ENCODE measurements at regions not wholly inside any gene's neighbourhood (a gene's known extent, or its start where the extent isn't known, plus 50 kb on each side); places are given as distances from the start of the nearest gene placed in this dataset.
"Not testable (repeated sequence)": the region's sequence is repeated elsewhere in the genome, so short reads cannot be mapped to it uniquely, and the experiment has no call there.

GRCh38 chr2:89756616-89757015 is 1065.1 kb downstream of the RPIA start:
- not testable (repeated sequence) for DNase-seq

GRCh38 chr2:89758332-89759026 is 1067.0 kb downstream of the RPIA start:
- not testable (repeated sequence) for DNase-seq

GRCh38 chr2:89760762-89761161 is 1069.3 kb downstream of the RPIA start:
- DNase-seq = not testable (repeated sequence)

- not testable (repeated sequence) for DNase-seq
Measured at GRCh38 chr2:89761171-89761570, 1069.7 kb downstream of the RPIA start.

GRCh38 chr2:89761863-89762262 is 1070.4 kb downstream of the RPIA start:
- not testable (repeated sequence) for DNase-seq

GRCh38 chr2:89762461-89763253 is 1071.2 kb downstream of the RPIA start:
- DNase-seq = not testable (repeated sequence)

- DNase-seq = no peak
Measured at GRCh38 chr2:89763254-89763580, 1071.7 kb downstream of the RPIA start.

- DNase-seq = no peak
Measured at GRCh38 chr2:89763581-89764485, 1072.4 kb downstream of the RPIA start.

- not testable (repeated sequence) for DNase-seq
Measured at GRCh38 chr2:89764571-89765360, 1073.3 kb downstream of the RPIA start.

- not testable (repeated sequence) for DNase-seq
Measured at GRCh38 chr2:89765361-89765718, 1073.9 kb downstream of the RPIA start.

- not testable (repeated sequence) for DNase-seq
Measured at GRCh38 chr2:89766141-89766990, 1074.9 kb downstream of the RPIA start.

GRCh38 chr2:89767058-89767457 is 1075.6 kb downstream of the RPIA start:
- DNase-seq = not testable (repeated sequence)

GRCh38 chr2:89767572-89768435 is 1076.3 kb downstream of the RPIA start:
- no peak for DNase-seq

- DNase-seq = no peak
Measured at GRCh38 chr2:89775885-89776284, 1084.4 kb downstream of the RPIA start.

GRCh38 chr2:89780318-89780717 is 1088.8 kb downstream of the RPIA start:
- no peak for DNase-seq

GRCh38 chr2:89781962-89782361 is 1090.5 kb downstream of the RPIA start:
- no peak for DNase-seq

GRCh38 chr2:89784960-89785359 is 1093.5 kb downstream of the RPIA start:
- no peak for DNase-seq

GRCh38 chr2:89785528-89785927 is 1094.1 kb downstream of the RPIA start:
- not testable (repeated sequence) for DNase-seq

- not testable (repeated sequence) for DNase-seq
Measured at GRCh38 chr2:89786642-89787041, 1095.2 kb downstream of the RPIA start.

- DNase-seq = not testable (repeated sequence)
Measured at GRCh38 chr2:89795530-89795929, 1104.1 kb downstream of the RPIA start.
